ENCODE measurements at regions not wholly inside any gene's neighbourhood (a gene's known extent, or its start where the extent isn't known, plus 50 kb on each side); places are given as distances from the start of the nearest gene placed in this dataset.

- TF ChIP-seq GABPA (IDR thresholded peaks at IDR 0.05; ENCODE audit: low read depth) (no peak), CTCF (IDR thresholded peaks at IDR 0.05; ENCODE audit: insufficient read depth, low read length) (no peak), POLR2AphosphoS5 (IDR thresholded peaks at IDR 0.05; ENCODE audit: low read depth) (no peak), REST (IDR thresholded peaks at IDR 0.05; ENCODE audit: insufficient replicate concordance, low read depth) (no peak)
Measured at GRCh38 chr6:80967609-80968008, 784.9 kb downstream of the TENT5A start.

Measured in HL-60 (cell line).